GM21529 (cell line): ENCODE measurements at regions not wholly inside any gene's neighbourhood (a gene's known extent, or its start where the extent isn't known, plus 50 kb on each side); places are given as distances from the start of the nearest gene placed in this dataset.

ENCODE experiments used
- ATAC-seq: cut with Tn5 transposase; IDR thresholded peaks from one replicate; pipeline ENCODE4 v1.9.1; 2021; ENCODE audit not compliant: unreplicated experiment

DNA sequence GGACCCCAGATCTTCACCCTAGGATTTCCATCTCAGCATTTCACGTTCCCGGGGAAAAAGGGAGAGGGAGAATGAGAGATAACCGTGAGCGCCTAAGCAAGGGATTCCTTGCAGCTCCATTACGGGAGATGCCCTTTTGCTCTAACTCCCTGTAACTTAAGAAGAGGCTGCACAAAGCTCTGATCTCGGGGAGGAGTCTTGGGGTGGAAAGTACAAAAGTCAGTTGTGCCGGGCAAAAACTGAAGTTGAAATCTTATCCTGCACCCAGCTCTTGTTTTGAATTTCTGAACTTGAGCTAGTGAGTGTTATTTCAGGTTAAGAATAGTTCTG lies 256.4 kb upstream of the SOX21 start:
- no peak for ATAC-seq

DNA sequence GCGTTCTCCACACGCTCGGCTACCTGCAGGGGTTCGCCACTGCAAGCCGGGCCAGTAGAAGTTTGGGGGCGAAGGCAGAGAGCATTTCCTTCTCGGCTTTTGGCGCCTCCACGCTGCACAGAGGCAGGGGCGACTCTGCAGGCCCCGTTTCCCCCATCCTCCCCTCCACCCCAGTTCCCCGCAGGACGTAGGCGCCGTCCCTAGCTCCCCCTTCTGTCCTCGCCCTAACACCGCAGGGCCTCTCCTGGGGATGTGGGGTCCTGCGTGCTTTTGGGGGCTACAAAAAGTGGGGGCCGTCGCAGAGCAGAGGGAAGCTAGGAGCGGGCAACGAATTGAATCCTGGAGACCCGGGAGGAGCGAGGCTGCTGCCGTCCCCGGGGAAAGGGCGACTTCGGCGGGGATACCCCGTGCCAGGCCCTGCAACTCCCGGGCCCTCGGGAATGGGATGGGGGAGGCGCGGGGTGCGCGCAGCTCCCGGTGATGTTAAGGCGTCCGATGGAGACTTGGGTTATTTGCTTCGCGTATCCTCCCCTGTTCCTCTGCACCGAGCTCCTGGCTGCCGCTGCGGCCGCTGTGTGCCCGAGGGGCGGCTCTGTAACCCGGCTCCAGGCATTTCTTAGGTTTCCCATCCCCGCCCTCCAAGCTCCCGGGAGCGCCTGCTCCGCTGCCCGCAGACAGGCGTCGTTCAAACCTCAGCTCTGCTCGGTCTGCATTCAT lies 255.9 kb upstream of the SOX21 start:
- ATAC-seq = peak; percentile 31

DNA sequence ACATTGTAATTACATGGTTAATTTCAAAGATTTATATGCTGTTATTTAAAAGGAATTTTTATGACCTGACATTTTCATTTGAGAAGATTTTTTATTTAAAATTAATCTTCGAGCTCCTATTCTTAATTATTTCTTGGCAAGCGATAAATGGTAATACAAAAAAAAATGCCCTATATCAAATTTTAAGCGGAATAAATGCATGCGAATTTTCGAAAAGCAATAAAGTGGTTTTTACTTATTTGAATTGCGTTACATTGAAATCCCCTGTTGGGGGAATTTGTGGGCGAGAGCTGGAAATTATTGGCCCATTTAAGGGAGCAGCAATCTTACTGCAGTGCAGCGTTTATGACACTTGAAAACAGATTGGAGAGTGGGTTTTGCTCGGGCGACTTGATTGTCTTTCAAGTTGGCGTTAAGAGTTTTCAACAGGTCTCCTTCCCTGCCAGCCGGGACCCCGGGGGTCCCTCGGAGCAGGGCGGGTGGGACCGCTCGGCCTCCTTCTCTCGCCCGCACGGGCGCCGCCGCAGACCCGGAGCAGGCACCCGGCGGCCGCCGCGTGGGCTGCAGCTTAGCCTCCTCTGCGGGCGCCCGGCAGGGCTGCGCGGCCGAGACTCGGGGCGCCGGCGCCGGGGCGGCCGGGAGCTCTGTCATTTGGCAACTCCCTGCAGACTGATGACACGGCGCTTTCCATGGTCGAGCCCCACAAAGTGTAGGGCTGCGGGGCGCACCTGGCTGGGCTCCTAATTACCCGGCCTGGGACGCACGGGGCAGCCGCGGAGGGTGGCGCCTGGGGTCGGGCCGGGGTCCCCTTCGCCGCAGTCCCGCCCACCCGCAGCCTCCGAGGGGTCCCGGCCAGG lies 255.1 kb upstream of the SOX21 start:
- peak; percentile 59 for ATAC-seq

- ATAC-seq = no peak
Measured at GRCh38 chr13:94966422-94966955, 254.1 kb upstream of the SOX21 start.

GRCh38 chr13:94959626-94960025 lies 247.3 kb upstream of the SOX21 start:
- ATAC-seq = no peak

GRCh38 chr13:94956417-94957110 lies 244.2 kb upstream of the SOX21 start:
- no peak for ATAC-seq

GRCh38 chr13:94952787-94953186 lies 240.4 kb upstream of the SOX21 start:
- ATAC-seq = no peak

DNA sequence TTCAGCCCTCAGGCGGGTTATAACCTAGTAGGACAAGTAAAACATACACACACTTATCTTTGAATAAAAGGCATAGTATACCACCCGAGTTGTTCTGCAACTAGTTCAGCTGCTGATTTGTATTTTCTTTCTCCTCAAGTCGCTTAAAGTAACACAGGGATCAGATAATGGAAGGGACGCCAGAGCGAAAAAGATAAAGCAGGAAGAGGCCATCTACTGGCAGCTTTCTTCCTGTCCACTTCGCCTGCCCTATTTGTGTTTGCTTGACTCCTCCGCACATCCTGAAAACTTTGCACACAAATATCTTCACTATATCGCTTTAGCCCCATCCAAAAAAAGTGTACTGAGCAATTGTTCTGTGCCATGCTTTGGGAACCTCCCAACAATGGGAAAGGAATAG lies 238.0 kb upstream of the SOX21 start:
- no peak for ATAC-seq

DNA sequence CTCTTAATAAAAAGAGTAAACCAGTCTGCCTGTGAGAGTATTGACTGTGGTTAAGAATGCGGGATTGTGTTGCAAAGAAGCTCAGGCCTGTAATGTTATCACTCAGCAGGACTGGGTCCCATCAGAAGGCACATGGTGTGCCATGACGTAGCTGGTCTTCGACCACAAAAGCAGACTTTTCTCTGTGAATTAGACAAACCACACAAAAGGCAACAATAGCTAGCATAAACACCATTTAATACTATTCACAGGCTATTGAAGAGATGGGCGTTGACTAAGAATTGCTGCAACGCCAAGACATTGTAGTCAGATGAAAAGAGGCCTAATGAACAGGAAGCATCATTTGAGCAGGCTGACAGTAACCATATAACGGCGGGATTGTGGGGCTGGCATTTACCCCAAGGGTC lies 235.6 kb upstream of the SOX21 start:
- no peak for ATAC-seq

GRCh38 chr13:94947392-94947791 lies 235.0 kb upstream of the SOX21 start:
- no peak for ATAC-seq

DNA sequence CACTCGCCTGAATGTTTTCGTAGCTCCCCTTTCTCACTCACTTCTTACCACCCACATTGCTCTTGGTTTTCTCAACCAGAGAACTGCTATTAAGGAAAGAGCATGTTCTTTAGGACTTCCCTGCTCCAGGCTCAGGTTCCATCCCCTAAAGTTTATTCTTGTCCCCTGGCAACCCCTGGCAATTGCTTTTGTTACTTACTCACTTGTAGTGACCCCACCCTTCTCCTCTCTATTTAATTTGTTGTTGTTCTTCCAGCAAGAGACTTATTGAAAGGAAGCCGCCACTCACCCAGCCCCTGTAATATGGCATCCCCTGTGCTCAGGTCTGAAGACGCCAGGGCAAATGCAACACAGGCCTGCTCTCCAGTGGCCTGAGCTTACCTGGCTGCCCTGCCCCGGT lies 233.7 kb upstream of the SOX21 start:
- ATAC-seq = no peak

DNA sequence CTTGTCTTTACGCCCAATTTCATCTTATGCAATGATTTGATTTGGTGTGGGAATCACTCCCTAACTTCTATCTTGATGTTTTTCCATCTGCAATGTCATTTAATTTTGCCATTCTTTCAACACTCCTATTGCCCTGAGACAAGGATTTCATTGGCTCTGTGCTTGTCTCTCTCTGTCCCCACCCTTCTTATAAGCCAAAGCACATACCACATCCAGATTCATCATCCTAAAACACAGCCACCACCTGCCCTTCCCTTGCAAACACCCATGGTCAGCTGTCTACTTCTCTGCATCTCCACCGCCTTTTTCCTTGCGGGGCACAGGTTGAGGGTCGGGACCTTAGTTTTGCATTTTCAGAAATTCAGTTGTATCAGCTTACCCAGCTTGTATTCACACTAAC lies 225.8 kb upstream of the SOX21 start:
- no peak for ATAC-seq

- ATAC-seq = no peak
Measured at GRCh38 chr13:94936633-94937032, 224.3 kb upstream of the SOX21 start.

GRCh38 chr13:94933936-94934335 lies 221.6 kb upstream of the SOX21 start:
- no peak for ATAC-seq

DNA sequence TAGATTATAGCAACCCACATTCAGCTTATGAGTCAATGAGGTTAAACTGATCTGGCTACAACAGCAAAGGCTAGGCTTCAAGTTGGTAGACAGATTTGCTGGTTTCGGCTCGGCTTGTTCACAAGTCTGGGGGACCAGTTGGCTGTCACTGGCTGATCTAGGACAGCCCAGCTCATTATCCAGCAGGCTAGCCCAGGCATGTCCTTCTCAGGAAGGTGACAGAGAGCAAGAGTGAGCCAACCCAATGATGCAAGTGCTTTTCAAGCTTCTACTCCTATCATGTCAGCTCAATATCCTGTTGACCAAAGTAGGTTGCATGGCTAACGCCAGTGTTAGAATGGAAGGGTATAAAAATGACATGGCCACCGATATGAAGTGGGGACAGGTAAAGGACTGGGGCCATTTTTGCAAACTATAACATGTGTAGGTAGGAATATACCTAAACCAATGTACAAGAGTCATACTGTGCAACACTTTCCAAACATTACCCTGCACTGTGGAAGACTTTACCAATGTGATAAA lies 220.9 kb upstream of the SOX21 start:
- no peak for ATAC-seq

GRCh38 chr13:94928127-94928775 lies 215.9 kb upstream of the SOX21 start:
- ATAC-seq = no peak

DNA sequence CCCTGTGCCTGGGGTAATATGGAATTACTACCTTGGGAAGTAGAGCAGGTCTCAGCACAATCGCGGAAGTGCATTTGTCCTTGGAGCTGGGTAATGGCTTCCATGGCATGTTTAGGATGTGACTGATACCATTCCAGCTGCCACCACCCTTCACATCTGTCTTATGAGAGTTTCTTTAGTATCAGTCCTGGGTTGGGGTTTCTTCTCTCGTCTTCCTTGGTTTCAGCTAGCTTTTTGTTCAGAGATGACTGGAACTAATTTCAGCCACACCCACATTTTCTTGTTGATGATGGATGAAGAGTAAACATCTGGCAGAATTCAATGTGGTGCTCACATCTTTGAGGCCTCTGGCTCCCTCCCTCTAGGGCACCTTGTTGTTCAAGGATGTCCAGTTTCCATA lies 212.9 kb upstream of the SOX21 start:
- no peak for ATAC-seq

- no peak for ATAC-seq
Measured at GRCh38 chr13:94921181-94921580, 208.8 kb upstream of the SOX21 start.

DNA sequence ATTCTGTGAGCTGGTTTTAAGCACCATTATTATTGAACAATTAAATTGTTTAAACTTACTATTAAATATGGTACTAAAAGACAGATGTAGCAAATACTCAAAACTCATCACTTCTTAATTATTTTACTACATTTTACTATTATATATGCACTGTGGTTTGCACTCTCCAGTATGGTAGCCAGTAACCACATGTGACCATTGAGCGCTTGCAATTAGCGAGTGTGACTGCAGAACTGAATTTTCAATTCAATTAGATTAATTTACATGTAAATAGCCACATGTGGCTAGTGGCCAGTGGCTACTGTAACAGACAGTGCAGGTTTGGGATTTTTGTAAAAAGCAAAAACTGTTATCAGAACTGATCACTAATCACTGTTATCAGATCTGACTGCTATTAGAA lies 208.2 kb upstream of the SOX21 start:
- ATAC-seq = no peak

DNA sequence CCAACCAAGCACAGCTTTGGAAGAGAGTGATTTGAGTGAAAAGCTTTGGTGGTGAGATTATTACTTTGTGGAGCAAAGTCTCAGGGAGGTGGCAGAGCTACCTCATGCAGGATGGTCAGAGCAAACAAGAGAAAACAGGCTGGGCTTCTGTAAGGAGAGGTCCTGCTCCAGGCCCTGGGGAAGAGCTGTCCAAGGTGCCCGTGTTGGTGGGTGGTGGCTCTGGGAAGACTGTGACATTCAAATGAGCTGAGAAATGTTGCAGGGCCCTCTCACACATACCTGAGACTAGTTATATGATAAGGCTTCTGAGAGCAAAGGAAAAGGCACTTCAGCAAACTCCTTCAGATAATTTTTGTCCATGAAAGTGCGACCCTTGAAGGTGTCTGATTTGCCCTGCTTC lies 205.5 kb upstream of the SOX21 start:
- no peak for ATAC-seq

GRCh38 chr13:94914895-94915294 lies 202.6 kb upstream of the SOX21 start:
- no peak for ATAC-seq
